BJ (cell line): ENCODE measurements at regions not wholly inside any gene's neighbourhood (a gene's known extent, or its start where the extent isn't known, plus 50 kb on each side); places are given as distances from the start of the nearest gene placed in this dataset.

Experiments used
- CTCF ChIA-PET: fragments of 350-600 bp; formaldehyde crosslinking; extraction: SDS; loops from one replicate; lab custom pipeline; 2021; ENCODE audit warnings: antibody characterized with exemption, inconsistent platforms; lab: Yijun Ruan, JAX
- POLR2A ChIA-PET: fragments of 300-600 bp; sonication (Branson Sonifier 250); formaldehyde crosslinking; extraction: SDS; loops from one replicate; lab custom pipeline; 2021; ENCODE audit warnings: antibody characterized with exemption; lab: Charles Lee
- DNase-seq: peaks from one replicate; pipeline ENCODE4 v3.0.0-alpha.2; 2011; ENCODE audit warnings: low read depth
- H3K27me3 ChIP-seq: 2 replicates; pipeline ENCODE4 v1.6.0; 2011; ENCODE audit warnings: low read length; ENCODE audit not compliant: control insufficient read depth, insufficient read depth
- H3K36me3 ChIP-seq: 2 replicates; pipeline ENCODE4 v1.5.1; 2011; ENCODE audit warnings: low read length; ENCODE audit not compliant: control insufficient read depth, insufficient read depth
- H3K4me3 ChIP-seq: 2 replicates; pipeline ENCODE4 v1.5.1; 2011; ENCODE audit warnings: low read depth, mild to moderate bottlenecking, control low read depth, low read length
- TF ChIP-seq, protein P1 (sequence below): IDR thresholded peaks from 2 replicates; pipeline ENCODE4 v1.5.1; 2011; ENCODE audit warnings: low read depth, mild to moderate bottlenecking, control low read depth, inconsistent platforms, low read length, moderate library complexity; ENCODE audit not compliant: insufficient read depth

- no peak for DNase-seq
- CTCF ChIA-PET, result no interaction called here
- POLR2A ChIA-PET, result no interaction called here
- H3K4me3 ChIP-seq, result no peak overlapping the region
- TF ChIP-seq, protein P1, sequence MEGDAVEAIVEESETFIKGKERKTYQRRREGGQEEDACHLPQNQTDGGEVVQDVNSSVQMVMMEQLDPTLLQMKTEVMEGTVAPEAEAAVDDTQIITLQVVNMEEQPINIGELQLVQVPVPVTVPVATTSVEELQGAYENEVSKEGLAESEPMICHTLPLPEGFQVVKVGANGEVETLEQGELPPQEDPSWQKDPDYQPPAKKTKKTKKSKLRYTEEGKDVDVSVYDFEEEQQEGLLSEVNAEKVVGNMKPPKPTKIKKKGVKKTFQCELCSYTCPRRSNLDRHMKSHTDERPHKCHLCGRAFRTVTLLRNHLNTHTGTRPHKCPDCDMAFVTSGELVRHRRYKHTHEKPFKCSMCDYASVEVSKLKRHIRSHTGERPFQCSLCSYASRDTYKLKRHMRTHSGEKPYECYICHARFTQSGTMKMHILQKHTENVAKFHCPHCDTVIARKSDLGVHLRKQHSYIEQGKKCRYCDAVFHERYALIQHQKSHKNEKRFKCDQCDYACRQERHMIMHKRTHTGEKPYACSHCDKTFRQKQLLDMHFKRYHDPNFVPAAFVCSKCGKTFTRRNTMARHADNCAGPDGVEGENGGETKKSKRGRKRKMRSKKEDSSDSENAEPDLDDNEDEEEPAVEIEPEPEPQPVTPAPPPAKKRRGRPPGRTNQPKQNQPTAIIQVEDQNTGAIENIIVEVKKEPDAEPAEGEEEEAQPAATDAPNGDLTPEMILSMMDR, result no peak
- H3K27me3 ChIP-seq, result no peaks in the 10 kb centered on the region
- no peaks in the 10 kb centered on the region for H3K36me3 ChIP-seq
Observed at GRCh38 chr2:77954931-77955330, 432.8 kb upstream of the LRRTM4 start.

DNA sequence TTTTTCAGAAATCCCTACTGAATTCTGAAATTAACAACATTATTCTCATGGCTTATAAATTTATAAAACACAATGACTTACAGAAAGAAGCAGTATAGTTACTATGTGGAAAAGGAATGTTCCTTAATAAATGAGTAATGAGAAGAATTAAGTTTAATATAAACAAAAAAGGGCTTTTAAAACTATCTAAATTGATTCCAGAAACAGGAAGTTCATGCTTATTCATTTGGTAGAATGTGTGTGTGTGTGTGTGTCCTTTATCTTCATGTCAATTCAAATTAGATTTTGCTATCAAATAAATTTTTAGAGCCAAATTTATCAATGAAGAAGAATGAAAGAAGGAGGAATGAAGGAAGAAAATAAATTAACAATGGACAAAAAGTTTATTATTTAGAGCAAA lies 440.8 kb upstream of the LRRTM4 start:
- TF ChIP-seq, protein P1, result no peak
- no peak for DNase-seq
- H3K27me3 ChIP-seq, result no peaks in the 10 kb centered on the region
- H3K36me3 ChIP-seq, result no peaks in the 10 kb centered on the region
- H3K4me3 ChIP-seq, result no peak overlapping the region
- CTCF ChIA-PET, result no interaction called here
- POLR2A ChIA-PET, result no interaction called here

GRCh38 chr2:77977471-77978063 lies 455.4 kb upstream of the LRRTM4 start:
- POLR2A ChIA-PET, result no interaction called here
- TF ChIP-seq, protein P1, result no peak
- CTCF ChIA-PET, result no interaction called here
- no peak for DNase-seq
- no peaks in the 10 kb centered on the region for H3K27me3 ChIP-seq
- no peak overlapping the region for H3K4me3 ChIP-seq
- H3K36me3 ChIP-seq, result no peaks in the 10 kb centered on the region

DNA sequence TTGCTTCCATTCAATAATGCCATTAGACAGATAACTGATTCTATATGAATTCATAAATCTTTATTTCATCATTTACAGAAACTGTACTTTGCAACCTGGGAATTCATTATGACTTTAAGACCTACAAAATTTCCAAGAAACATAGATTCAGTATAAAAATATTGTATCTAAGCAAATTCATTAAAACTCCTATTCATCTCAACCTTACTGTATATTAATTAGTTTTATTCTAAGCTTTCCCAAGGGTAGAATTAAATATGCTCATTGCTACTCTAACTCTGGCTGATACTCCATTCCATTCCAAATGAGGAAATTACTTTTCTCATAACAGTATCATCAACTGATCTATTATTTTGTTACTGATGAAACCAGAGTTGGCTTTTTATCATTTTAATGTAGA lies 473.0 kb upstream of the LRRTM4 start:
- POLR2A ChIA-PET, result no interaction called here
- H3K4me3 ChIP-seq, result no peak overlapping the region
- TF ChIP-seq, protein P1, result no peak
- DNase-seq, result no peak
- no peaks in the 10 kb centered on the region for H3K27me3 ChIP-seq
- no peaks in the 10 kb centered on the region for H3K36me3 ChIP-seq
- CTCF ChIA-PET, result no interaction called here

DNA sequence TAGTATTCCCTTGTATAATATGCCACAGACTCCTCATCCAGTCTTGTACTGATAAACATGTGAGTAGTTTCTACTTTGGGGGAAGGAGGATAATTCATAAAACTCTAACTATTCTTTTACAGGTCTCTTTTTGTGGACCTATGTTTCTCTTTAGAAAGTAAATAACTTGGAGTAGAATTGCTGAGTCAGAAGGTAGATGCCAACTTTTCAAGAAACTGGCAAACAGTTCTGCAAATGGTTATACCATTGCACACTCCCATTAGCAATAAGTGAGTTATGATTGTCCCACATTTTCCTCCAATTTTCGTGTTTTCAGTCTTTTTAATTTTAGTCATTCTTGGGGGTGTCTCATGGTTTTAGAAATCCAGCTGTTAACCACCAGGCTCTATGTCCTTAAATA lies 477.2 kb upstream of the LRRTM4 start:
- H3K4me3 ChIP-seq, result no peak overlapping the region
- POLR2A ChIA-PET, result no interaction called here
- no peak for DNase-seq
- H3K36me3 ChIP-seq, result no peaks in the 10 kb centered on the region
- TF ChIP-seq, protein P1, result no peak
- CTCF ChIA-PET, result no interaction called here
- no peaks in the 10 kb centered on the region for H3K27me3 ChIP-seq
